Tibial nerve (tissue), 4 donors: ENCODE measurements at regions not wholly inside any gene's neighbourhood (a gene's known extent, or its start where the extent isn't known, plus 50 kb on each side); places are given as distances from the start of the nearest gene placed in this dataset.
"Not testable (repeated sequence)": the region's sequence is repeated elsewhere in the genome, so short reads cannot be mapped to it uniquely, and the experiment has no call there.

Experiments
- DNase-seq, 2 donors: peaks; one replicate each; pipeline ENCODE4 v3.0.0-alpha.2; 2019; ENCODE audit warnings: low spot score in 2 of 2
- H3K27ac ChIP-seq, 4 donors: fragments of 200-600 bp; sonication (generic) in 3 of 4; one replicate each; pipeline ENCODE4 v1.5.1; 2017 to 2019; ENCODE audit warnings: mild to moderate bottlenecking in 1 of 4
- H3K27me3 ChIP-seq, 2 donors: fragments of 200-600 bp; sonication (generic) in 1 of 2; one replicate each; pipeline versions ENCODE4 v1.5.1 to v1.6.0; 2017 to 2019
- H3K36me3 ChIP-seq, 3 donors: fragments of 200-600 bp; sonication (generic); one replicate each; pipeline ENCODE4 v1.5.1; 2018 to 2019
- H3K4me1 ChIP-seq, 4 donors: fragments of 200-600 bp; sonication (generic) in 3 of 4; one replicate each; pipeline ENCODE4 v1.5.1; 2017 to 2019
- H3K4me3 ChIP-seq, 4 donors: fragments of 200-600 bp; sonication (generic) in 3 of 4; one replicate each; pipeline ENCODE4 v1.5.1; 2017 to 2019; ENCODE audit warnings: mild to moderate bottlenecking in 1 of 4, moderate library complexity in 1 of 4
- H3K9me3 ChIP-seq, 4 donors: fragments of 200-600 bp; sonication (generic) in 3 of 4; one replicate each; pipeline ENCODE4 v1.5.1; 2017 to 2019
- CTCF ChIP-seq, 5 experiments: fragments of 200-600 bp in 3 of 5; fragments of 450-650 bp in 2 of 5; sonication (generic) in 3 of 5; IDR thresholded peaks; one replicate each; pipeline ENCODE4 v1.5.1; 2016 to 2019; ENCODE audit warnings: antibody characterized with exemption in 5 of 5, mild to moderate bottlenecking in 3 of 5, moderate library complexity in 2 of 5
- EP300 ChIP-seq, 2 donors: sonication (generic); formaldehyde crosslinking; IDR thresholded peaks; one replicate each; pipeline ENCODE4 v1.6.1; 2017; ENCODE audit warnings: antibody characterized with exemption in 2 of 2, mild to moderate bottlenecking in 1 of 2
- POLR2A ChIP-seq, 2 donors: fragments of 450-650 bp; IDR thresholded peaks; one replicate each; pipeline ENCODE4 v1.6.1; 2017; ENCODE audit warnings: antibody characterized with exemption in 2 of 2, mild to moderate bottlenecking in 2 of 2, moderate library complexity in 2 of 2
- WGBS, 2 donors: methylation state at CpG; one replicate each; pipeline ENCODE4 v1.1.5; 2018; 5-methylcytosine and 5-hydroxymethylcytosine counted together

- no peak overlapping the region for H3K27ac ChIP-seq
- no peaks in the 10 kb centered on the region for H3K4me1 ChIP-seq
- no peaks in the 10 kb centered on the region for H3K27me3 ChIP-seq
- WGBS, 2 donors = 66 to 73% methylated on average over 6 of the region's 6 CpGs
- no peak for DNase-seq
- H3K9me3 ChIP-seq = no peaks in the 10 kb centered on the region
- no peaks in the 10 kb centered on the region for H3K36me3 ChIP-seq
- TF ChIP-seq CTCF (IDR thresholded peaks at IDR 0.05) (no peak), EP300 (IDR thresholded peaks at IDR 0.05) (no peak), POLR2A (IDR thresholded peaks at IDR 0.05) (no peak)
- H3K4me3 ChIP-seq = no peak overlapping the region
Measured at GRCh38 chr4:120000591-120001296, 65.9 kb downstream of the MAD2L1 start.

- WGBS, 2 donors = 91 to 92% methylated on average over 10 of the region's 10 CpGs
Measured at GRCh38 chr4:119996024-119996423, 70.6 kb downstream of the MAD2L1 start.

GRCh38 chr4:119984996-119985395 lies 81.7 kb downstream of the MAD2L1 start:
- TF ChIP-seq POLR2A (IDR thresholded peaks at IDR 0.05) = no peak
- TF ChIP-seq EP300 (IDR thresholded peaks at IDR 0.05) = no peak
- no peak for TF ChIP-seq CTCF (IDR thresholded peaks at IDR 0.05)
- Histone ChIP-seq H3K36me3 (no peaks in the 10 kb centered on the region), H3K9me3 (no peaks in the 10 kb centered on the region), H3K27me3 (no peaks in the 10 kb centered on the region), H3K4me1 (peaks cover 0 to 8% (median 0%) of the 10 kb centered on the region in 4 donors), H3K4me3 (no peak overlapping the region), H3K27ac (peak overlapping the region in 1 of 4 donors; percentile 15)
- DNase-seq = no peak
- 54 to 62% methylated on average over 2 of the region's 2 CpGs for WGBS, 2 donors

More at GRCh38 chr4:119996024-119996423, 70.6 kb downstream of the MAD2L1 start:
- H3K36me3 ChIP-seq, H3K9me3 ChIP-seq, H3K4me3 ChIP-seq, H3K4me1 ChIP-seq, H3K27ac ChIP-seq, H3K27me3 ChIP-seq, DNase-seq: not testable (repeated sequence)

- H3K27ac ChIP-seq = no peak overlapping the region
- no peak overlapping the region for H3K4me3 ChIP-seq
- no peaks in the 10 kb centered on the region for H3K9me3 ChIP-seq
- H3K27me3 ChIP-seq = no peaks in the 10 kb centered on the region
- TF ChIP-seq EP300 (IDR thresholded peaks at IDR 0.05) (no peak), CTCF (IDR thresholded peaks at IDR 0.05) (no peak), POLR2A (IDR thresholded peaks at IDR 0.05) (no peak)
- peaks cover 0 to 8% (median 0%) of the 10 kb centered on the region in 4 donors for H3K4me1 ChIP-seq
- no peaks in the 10 kb centered on the region for H3K36me3 ChIP-seq
- DNase-seq = no peak
Measured at GRCh38 chr4:119982756-119983155, 83.9 kb downstream of the MAD2L1 start.

GRCh38 chr4:119980456-119980855 lies 86.2 kb downstream of the MAD2L1 start:
- WGBS, 2 donors = 32 to 40% methylated on average over 2 of the region's 2 CpGs
- no peaks in the 10 kb centered on the region for H3K9me3 ChIP-seq
- no peak for TF ChIP-seq CTCF (IDR thresholded peaks at IDR 0.05)
- no peak for TF ChIP-seq POLR2A (IDR thresholded peaks at IDR 0.05)
- TF ChIP-seq EP300 (IDR thresholded peaks at IDR 0.05) = no peak
- H3K27ac ChIP-seq = no peak overlapping the region
- H3K27me3 ChIP-seq = no peaks in the 10 kb centered on the region
- H3K36me3 ChIP-seq = no peaks in the 10 kb centered on the region
- H3K4me1 ChIP-seq = peaks cover 0 to 8% (median 0%) of the 10 kb centered on the region in 4 donors
- H3K4me3 ChIP-seq = no peak overlapping the region
- DNase-seq = no peak
